ENCODE measurements at regions not wholly inside any gene's neighbourhood (a gene's known extent, or its start where the extent isn't known, plus 50 kb on each side); places are given as distances from the start of the nearest gene placed in this dataset.
A peak's percentile ranks its signal among the peaks of the same experiment; 100 is the strongest.

DNA sequence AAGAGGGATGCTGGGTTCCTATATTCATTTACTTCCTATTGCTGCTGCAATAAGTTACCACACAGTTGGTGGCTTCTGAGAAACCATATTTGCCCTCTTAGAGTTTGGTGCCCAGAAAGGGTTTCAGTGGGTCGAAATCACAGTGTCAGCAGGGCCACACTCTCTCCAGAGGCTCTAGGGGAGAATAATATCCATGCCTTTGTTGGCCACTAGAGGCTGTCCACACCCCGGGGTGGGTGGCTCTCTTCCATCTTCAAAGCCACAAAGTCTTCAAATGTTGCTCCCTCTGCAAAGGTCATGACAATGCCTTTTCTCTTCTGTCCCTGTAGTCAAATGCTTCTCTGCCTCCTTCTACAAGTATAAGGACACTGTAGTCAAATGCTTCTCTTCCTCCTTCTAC is 989.4 kb downstream of the CCSER2 start:
- H3K27ac ChIP-seq (replicated peaks), result no peak overlapping the region
- intact Hi-C loops (cut with micrococcal nuclease), result no loop called here
- H3K27me3 ChIP-seq (ENCODE audit: low read depth), result no peaks in the 10 kb centered on the region

GRCh38 chr10:85318809-85319807 is 990.7 kb downstream of the CCSER2 start:
- H3K27ac ChIP-seq (replicated peaks), result peak overlapping the region; percentile 68
- H3K27me3 ChIP-seq (ENCODE audit: low read depth), result no peaks in the 10 kb centered on the region
- intact Hi-C loops (cut with micrococcal nuclease), result no loop called here
- no peaks in the 10 kb centered on the region for H3K9me3 ChIP-seq (replicated peaks)
- H3K4me3 ChIP-seq, result no peak overlapping the region
- H3K36me3 ChIP-seq, result no peaks in the 10 kb centered on the region
- DNase-seq, result no peak
- peaks cover 16% of the 10 kb centered on the region for H3K4me1 ChIP-seq
- TF ChIP-seq, protein P1, sequence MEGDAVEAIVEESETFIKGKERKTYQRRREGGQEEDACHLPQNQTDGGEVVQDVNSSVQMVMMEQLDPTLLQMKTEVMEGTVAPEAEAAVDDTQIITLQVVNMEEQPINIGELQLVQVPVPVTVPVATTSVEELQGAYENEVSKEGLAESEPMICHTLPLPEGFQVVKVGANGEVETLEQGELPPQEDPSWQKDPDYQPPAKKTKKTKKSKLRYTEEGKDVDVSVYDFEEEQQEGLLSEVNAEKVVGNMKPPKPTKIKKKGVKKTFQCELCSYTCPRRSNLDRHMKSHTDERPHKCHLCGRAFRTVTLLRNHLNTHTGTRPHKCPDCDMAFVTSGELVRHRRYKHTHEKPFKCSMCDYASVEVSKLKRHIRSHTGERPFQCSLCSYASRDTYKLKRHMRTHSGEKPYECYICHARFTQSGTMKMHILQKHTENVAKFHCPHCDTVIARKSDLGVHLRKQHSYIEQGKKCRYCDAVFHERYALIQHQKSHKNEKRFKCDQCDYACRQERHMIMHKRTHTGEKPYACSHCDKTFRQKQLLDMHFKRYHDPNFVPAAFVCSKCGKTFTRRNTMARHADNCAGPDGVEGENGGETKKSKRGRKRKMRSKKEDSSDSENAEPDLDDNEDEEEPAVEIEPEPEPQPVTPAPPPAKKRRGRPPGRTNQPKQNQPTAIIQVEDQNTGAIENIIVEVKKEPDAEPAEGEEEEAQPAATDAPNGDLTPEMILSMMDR (IDR thresholded peaks at IDR 0.05; ENCODE audit: borderline replicate concordance), result no peak

More for the DNA sequence above, 989.4 kb downstream of the CCSER2 start:
- no peaks in the 10 kb centered on the region for H3K36me3 ChIP-seq
- TF ChIP-seq, protein P1 (IDR thresholded peaks at IDR 0.05; ENCODE audit: borderline replicate concordance), result no peak
- H3K4me1 ChIP-seq, result peaks cover 16% of the 10 kb centered on the region
- H3K4me3 ChIP-seq, result no peak overlapping the region
- DNase-seq, result no peak
- no peaks in the 10 kb centered on the region for H3K9me3 ChIP-seq (replicated peaks)

DNA sequence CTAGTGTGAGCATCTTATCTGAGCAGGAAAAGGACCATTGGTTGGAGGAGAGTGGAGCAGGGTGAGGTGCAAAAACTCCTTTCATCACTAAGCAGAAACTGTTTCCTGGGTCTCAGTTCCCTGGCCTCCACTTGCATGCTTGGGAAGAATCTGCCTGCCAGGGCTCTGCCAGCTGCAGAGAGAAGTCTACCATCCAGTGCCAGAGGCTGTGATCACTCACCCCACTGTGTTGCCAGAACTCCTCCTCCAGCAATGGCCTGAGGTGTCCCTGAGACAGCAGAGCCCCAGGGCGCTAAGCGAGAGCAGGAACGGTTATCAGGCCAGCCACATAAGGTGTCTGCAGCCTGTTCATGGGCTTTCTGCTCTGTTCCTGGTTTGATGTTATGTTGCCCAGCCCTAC is 991.4 kb downstream of the CCSER2 start:
- H3K4me1 ChIP-seq, result peaks cover 16% of the 10 kb centered on the region
- TF ChIP-seq, protein P1 (IDR thresholded peaks at IDR 0.05; ENCODE audit: borderline replicate concordance), result no peak
- no peaks in the 10 kb centered on the region for H3K36me3 ChIP-seq
- no peaks in the 10 kb centered on the region for H3K27me3 ChIP-seq (ENCODE audit: low read depth)
- DNase-seq, result peak; percentile 53
- H3K4me3 ChIP-seq, result no peak overlapping the region
- peak overlapping the region; percentile 68 for H3K27ac ChIP-seq (replicated peaks)
- intact Hi-C loops (cut with micrococcal nuclease), result no loop called here
- no peaks in the 10 kb centered on the region for H3K9me3 ChIP-seq (replicated peaks)

DNA sequence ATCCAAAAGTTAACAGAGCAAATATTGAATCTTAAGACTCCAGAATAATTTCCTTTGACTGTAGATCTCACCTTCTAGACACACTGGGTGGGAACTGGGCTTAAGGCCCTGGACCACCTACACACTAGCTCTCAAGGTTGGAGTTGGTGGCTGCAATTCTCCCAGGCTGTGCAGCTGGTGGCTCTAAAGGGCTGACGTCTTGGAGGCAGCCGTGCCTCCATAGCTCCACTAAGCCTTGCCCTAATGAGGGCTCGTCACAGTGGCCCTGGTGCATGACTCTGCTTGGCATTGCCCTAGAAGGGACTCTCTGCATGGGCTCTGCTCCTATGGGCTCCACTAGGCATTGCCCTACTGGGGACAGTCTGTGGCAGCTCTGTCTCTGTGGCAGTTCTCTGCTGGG is 1005.2 kb downstream of the CCSER2 start:
- Histone ChIP-seq H3K4me3 (no peak overlapping the region), H3K27me3 (ENCODE audit: low read depth) (no peaks in the 10 kb centered on the region), H3K4me1 (no peaks in the 10 kb centered on the region), H3K9me3 (replicated peaks) (peaks cover 4% of the 10 kb centered on the region), H3K27ac (replicated peaks) (no peak overlapping the region), H3K36me3 (no peaks in the 10 kb centered on the region)
- DNase-seq, result no peak
- TF ChIP-seq, protein P1 (IDR thresholded peaks at IDR 0.05; ENCODE audit: borderline replicate concordance), result no peak
- intact Hi-C loops (cut with micrococcal nuclease), result no loop called here

GRCh38 chr10:85362401-85362800 is 1004.2 kb downstream of the GRID1 start:
- no peak overlapping the region for H3K4me3 ChIP-seq
- H3K27me3 ChIP-seq (ENCODE audit: low read depth), result no peaks in the 10 kb centered on the region
- no peak for DNase-seq
- intact Hi-C loops (cut with micrococcal nuclease), result no loop called here
- peaks cover 4% of the 10 kb centered on the region for H3K9me3 ChIP-seq (replicated peaks)
- TF ChIP-seq, protein P1 (IDR thresholded peaks at IDR 0.05; ENCODE audit: borderline replicate concordance), result no peak
- H3K27ac ChIP-seq (replicated peaks), result no peak overlapping the region
- H3K36me3 ChIP-seq, result no peaks in the 10 kb centered on the region
- H3K4me1 ChIP-seq, result peaks cover 4% of the 10 kb centered on the region

Measured in left ventricle myocardium inferior (tissue), 1 donor.